Endothelial cell (in vitro differentiated cells): ENCODE measurements at regions not wholly inside any gene's neighbourhood (a gene's known extent, or its start where the extent isn't known, plus 50 kb on each side); places are given as distances from the start of the nearest gene placed in this dataset.

Experiments
- DNase-seq: peaks from one replicate; pipeline ENCODE4 v3.0.0; 2021; ENCODE audit warnings: low spot score
- H3K27ac Mint-ChIP-seq: one replicate; pipeline ENCODE4 v1.8.0; 2021; ENCODE audit warnings: mixed read lengths, inconsistent platforms; ENCODE audit not compliant: unreplicated experiment
- H3K27me3 Mint-ChIP-seq: one replicate; pipeline ENCODE4 v1.8.0; 2021; ENCODE audit warnings: mild to moderate bottlenecking, moderate library complexity, mixed read lengths, inconsistent platforms; ENCODE audit not compliant: unreplicated experiment
- H3K36me3 Mint-ChIP-seq: one replicate; pipeline ENCODE4 v1.8.0; 2021; ENCODE audit warnings: mild to moderate bottlenecking, low read depth, mixed read lengths, inconsistent platforms; ENCODE audit not compliant: unreplicated experiment
- H3K4me1 Mint-ChIP-seq: one replicate; pipeline ENCODE4 v1.8.0; 2021; ENCODE audit warnings: mild to moderate bottlenecking, mixed read lengths, inconsistent platforms; ENCODE audit not compliant: unreplicated experiment
- H3K4me3 Mint-ChIP-seq: one replicate; pipeline ENCODE4 v1.8.0; 2021; ENCODE audit warnings: mild to moderate bottlenecking, mixed read lengths, inconsistent platforms; ENCODE audit not compliant: unreplicated experiment
- H3K9me3 Mint-ChIP-seq: one replicate; pipeline ENCODE4 v1.8.0; 2021; ENCODE audit warnings: mixed read lengths, inconsistent platforms; ENCODE audit not compliant: unreplicated experiment
- CTCF ChIP-seq: fragments of 200-600 bp; sonication (generic); IDR thresholded peaks from one replicate; pipeline ENCODE4 v1.5.0; 2021; ENCODE audit warnings: antibody characterized with exemption; ENCODE audit not compliant: unreplicated experiment

DNA sequence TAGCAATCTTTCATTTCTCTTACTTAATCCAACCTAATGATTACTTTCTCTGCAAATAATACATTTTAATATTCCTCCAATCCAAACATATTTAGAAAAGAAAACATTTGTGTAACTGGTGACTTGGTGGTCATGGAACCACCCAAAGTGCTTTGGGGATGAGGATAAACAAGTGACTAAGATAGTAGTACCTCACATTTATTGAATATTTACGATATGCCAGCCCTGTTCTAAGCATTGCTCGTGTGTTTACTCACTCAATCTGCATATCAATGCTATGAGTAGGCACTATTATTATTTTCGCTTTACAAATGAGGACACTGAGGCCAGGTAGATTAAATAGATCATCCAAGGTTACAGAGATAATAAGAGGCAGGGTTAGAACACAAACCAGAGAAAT lies 189.5 kb downstream of the SHOX2 start:
- DNase-seq, result no peak
- no peaks in the 10 kb centered on the region for H3K9me3 Mint-ChIP-seq
- no peak overlapping the region for H3K27ac Mint-ChIP-seq

GRCh38 chr3:157914882-157915281 lies 191.3 kb downstream of the SHOX2 start:
- Mint-ChIP-seq H3K36me3 (no peaks in the 10 kb centered on the region), H3K27ac (no peak overlapping the region), H3K9me3 (no peaks in the 10 kb centered on the region), H3K4me1 (peaks cover 7% of the 10 kb centered on the region), H3K4me3 (no peak overlapping the region), H3K27me3 (no peaks in the 10 kb centered on the region)
- no peak for DNase-seq
- no peak for TF ChIP-seq CTCF

More for the DNA sequence above, 189.5 kb downstream of the SHOX2 start:
- no peak for TF ChIP-seq CTCF
- no peaks in the 10 kb centered on the region for H3K36me3 Mint-ChIP-seq
- no peak overlapping the region for H3K4me3 Mint-ChIP-seq
- H3K4me1 Mint-ChIP-seq, result no peaks in the 10 kb centered on the region
- no peaks in the 10 kb centered on the region for H3K27me3 Mint-ChIP-seq

GRCh38 chr3:157913741-157914150 lies 192.5 kb downstream of the SHOX2 start:
- no peak overlapping the region for H3K27ac Mint-ChIP-seq
- no peaks in the 10 kb centered on the region for H3K36me3 Mint-ChIP-seq
- no peak for TF ChIP-seq CTCF
- H3K27me3 Mint-ChIP-seq, result no peaks in the 10 kb centered on the region
- DNase-seq, result no peak
- H3K9me3 Mint-ChIP-seq, result no peaks in the 10 kb centered on the region
- no peak overlapping the region for H3K4me3 Mint-ChIP-seq
- peaks cover 11% of the 10 kb centered on the region for H3K4me1 Mint-ChIP-seq

GRCh38 chr3:157912514-157913451 lies 193.4 kb downstream of the SHOX2 start:
- H3K36me3 Mint-ChIP-seq, result no peaks in the 10 kb centered on the region
- no peak for DNase-seq
- H3K27ac Mint-ChIP-seq, result no peak overlapping the region
- no peak overlapping the region for H3K4me3 Mint-ChIP-seq
- TF ChIP-seq CTCF, result no peak
- H3K9me3 Mint-ChIP-seq, result no peaks in the 10 kb centered on the region
- peaks cover 11% of the 10 kb centered on the region for H3K4me1 Mint-ChIP-seq
- no peaks in the 10 kb centered on the region for H3K27me3 Mint-ChIP-seq

- Mint-ChIP-seq H3K9me3 (peaks cover 4% of the 10 kb centered on the region), H3K36me3 (peaks cover 3% of the 10 kb centered on the region), H3K27ac (no peak overlapping the region), H3K4me1 (peaks cover 11% of the 10 kb centered on the region), H3K27me3 (no peaks in the 10 kb centered on the region), H3K4me3 (no peak overlapping the region)
- TF ChIP-seq CTCF, result no peak
- DNase-seq, result no peak
These were observed 199.6 kb downstream of the SHOX2 start for GRCh38 chr3:157906627-157907026.
